ENCODE measurements at regions not wholly inside any gene's neighbourhood (a gene's known extent, or its start where the extent isn't known, plus 50 kb on each side); places are given as distances from the start of the nearest gene placed in this dataset.

DNA sequence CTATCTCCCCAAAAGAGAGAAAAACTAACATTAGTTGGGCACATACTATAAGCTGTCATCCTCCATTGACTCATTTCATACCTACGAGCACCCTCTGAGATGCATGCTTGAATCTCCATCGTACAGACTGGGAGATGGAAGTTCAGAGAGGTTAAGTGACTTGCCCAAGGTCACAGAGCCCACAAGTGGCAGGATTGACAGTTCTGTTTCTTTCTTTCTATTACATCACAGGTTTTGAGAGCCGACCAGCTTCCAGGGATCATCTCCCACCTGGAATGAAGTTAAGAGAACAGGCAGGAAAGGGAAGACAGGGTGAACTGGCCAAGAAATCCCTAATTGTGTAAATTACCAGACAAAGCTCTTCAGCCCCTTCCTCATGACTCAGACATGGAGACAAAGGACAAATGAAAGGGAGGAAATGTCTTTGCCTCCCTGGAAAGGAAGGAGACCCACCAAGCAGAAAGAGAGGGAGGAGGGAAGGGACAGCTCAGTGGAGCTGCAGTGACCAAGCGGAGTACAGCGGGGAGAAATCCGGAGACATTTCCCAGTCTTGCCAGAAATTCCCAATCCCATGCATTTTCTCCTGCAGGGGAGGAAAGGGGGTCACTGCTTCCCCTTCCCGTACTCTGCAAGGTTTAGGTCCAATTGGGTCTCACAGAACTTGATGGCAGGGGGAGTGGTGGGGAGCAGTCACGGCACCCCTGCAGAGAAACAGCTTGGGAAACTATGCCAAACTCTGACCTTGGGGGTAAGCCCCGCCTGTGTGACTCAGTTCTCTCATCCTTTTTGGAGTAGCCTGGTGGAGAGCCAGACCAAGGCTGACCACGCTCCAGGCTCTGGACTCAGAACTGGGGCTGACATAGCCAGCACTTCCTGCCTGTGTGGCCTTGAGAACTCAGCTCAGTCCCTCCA lies 154.3 kb downstream of the ANKRD60 start:
- Histone ChIP-seq H3K27me3 (ENCODE audit: control insufficient read depth in 2 of 2, insufficient read depth in 1 of 2, low read length in 1 of 2) (no peaks in the 10 kb centered on the region), H3K9me3 (ENCODE audit: control insufficient read depth in 2 of 2, insufficient read depth in 1 of 2, low read length in 1 of 2) (no peaks in the 10 kb centered on the region), H3K36me3 (ENCODE audit: control insufficient read depth in 2 of 2, insufficient read depth in 2 of 2, low read length in 1 of 2) (no peaks in the 10 kb centered on the region), H3K4me3 (ENCODE audit: low read length in 2 of 2) (no peak overlapping the region), H3K27ac (ENCODE audit: low read depth in 1 of 2, low read length in 1 of 2) (no peak overlapping the region), H3K4me1 (ENCODE audit: control insufficient read depth in 2 of 2, insufficient read depth in 2 of 2, low read length in 2 of 2) (no peaks in the 10 kb centered on the region)
- no peak for DNase-seq (ENCODE audit: low read depth in 6 of 9, low spot score in 9 of 9)
- WGBS = 85% methylated on average over 10 of the region's 10 CpGs

DNA sequence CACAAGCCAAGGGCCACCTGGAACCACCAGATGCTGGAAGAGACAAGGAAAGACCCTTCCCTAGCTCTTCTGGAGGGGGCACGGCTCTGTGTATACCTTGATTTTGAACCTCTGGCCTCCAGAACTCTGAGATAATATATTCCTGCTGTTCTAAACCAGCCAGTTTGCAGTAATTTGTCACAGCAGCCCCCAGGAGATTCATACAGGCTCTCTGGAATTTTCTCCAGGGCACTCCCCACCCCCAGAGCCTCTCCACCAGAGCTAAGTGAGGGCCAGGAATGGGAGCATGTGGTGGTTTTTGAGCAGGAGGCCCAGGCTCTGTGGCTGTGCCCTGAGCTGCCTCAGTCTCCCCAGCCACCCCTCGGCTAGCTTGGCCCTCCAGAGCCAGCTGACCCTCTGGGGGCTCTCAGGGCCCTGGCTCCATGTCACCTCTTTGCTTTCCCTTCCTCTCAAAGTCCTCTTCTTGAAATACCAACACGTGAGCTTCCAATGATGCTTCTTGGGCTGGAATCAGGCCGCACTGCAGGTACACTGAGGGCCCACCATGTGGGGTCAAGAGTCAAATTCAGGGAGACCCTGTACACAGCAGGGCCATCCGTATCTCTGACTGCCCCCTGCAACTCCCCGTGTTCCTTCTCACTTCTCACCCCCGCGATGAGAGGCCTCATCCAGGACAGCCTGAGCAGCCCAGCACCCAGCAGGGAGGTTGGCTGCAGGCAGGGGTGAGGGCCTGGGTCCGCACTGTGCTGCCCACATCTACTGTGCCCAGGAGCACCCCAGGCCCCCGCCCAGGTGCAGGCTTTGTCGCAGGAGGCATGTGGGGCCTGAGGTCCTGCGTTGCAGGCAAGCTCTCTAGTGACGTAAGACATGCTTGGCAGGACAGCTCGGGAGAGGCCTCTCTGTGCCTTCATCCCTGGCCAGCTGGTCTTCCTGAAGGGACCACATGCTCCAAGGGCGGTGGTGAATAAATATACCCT lies 155.5 kb downstream of the ANKRD60 start:
- Histone ChIP-seq H3K27me3 (ENCODE audit: control insufficient read depth in 2 of 2, insufficient read depth in 1 of 2, low read length in 1 of 2) (no peaks in the 10 kb centered on the region), H3K36me3 (ENCODE audit: control insufficient read depth in 2 of 2, insufficient read depth in 2 of 2, low read length in 1 of 2) (no peaks in the 10 kb centered on the region), H3K27ac (ENCODE audit: low read depth in 1 of 2, low read length in 1 of 2) (no peak overlapping the region), H3K9me3 (ENCODE audit: control insufficient read depth in 2 of 2, insufficient read depth in 1 of 2, low read length in 1 of 2) (no peaks in the 10 kb centered on the region), H3K4me3 (ENCODE audit: low read length in 2 of 2) (no peak overlapping the region), H3K4me1 (ENCODE audit: control insufficient read depth in 2 of 2, insufficient read depth in 2 of 2, low read length in 2 of 2) (no peaks in the 10 kb centered on the region)
- WGBS = 95% methylated on average over 15 of the region's 15 CpGs
- no peak for DNase-seq (ENCODE audit: low read depth in 6 of 9, low spot score in 9 of 9)

DNA sequence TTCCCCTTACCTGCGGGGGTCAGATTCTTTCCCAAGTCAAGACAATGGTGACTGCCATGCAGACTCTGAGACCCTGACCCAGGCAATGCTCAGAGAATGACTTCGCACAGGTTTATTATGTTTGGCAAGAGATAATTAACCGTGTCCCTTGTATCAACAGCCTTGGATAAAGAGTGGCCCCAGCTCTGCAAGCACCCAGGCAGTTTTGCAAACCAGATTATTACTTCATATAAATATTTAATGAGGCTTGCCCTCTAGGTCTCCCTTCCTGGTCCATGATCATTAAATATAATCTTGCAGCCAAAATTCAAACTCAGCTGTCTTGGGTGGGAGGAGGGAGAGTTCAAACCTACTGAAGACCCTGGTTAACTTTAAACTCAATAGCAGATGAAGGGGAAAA lies 156.5 kb downstream of the ANKRD60 start:
- no peaks in the 10 kb centered on the region for H3K27me3 ChIP-seq (ENCODE audit: control insufficient read depth in 2 of 2, insufficient read depth in 1 of 2, low read length in 1 of 2)
- no peak overlapping the region for H3K27ac ChIP-seq (ENCODE audit: low read depth in 1 of 2, low read length in 1 of 2)
- H3K4me3 ChIP-seq (ENCODE audit: low read length in 2 of 2) = no peak overlapping the region
- H3K4me1 ChIP-seq (ENCODE audit: control insufficient read depth in 2 of 2, insufficient read depth in 2 of 2, low read length in 2 of 2) = no peaks in the 10 kb centered on the region
- no peak for DNase-seq (ENCODE audit: low read depth in 6 of 9, low spot score in 9 of 9)
- no peaks in the 10 kb centered on the region for H3K9me3 ChIP-seq (ENCODE audit: control insufficient read depth in 2 of 2, insufficient read depth in 1 of 2, low read length in 1 of 2)
- no peaks in the 10 kb centered on the region for H3K36me3 ChIP-seq (ENCODE audit: control insufficient read depth in 2 of 2, insufficient read depth in 2 of 2, low read length in 1 of 2)
- 95% methylated on average over 3 of the region's 3 CpGs for WGBS

DNA sequence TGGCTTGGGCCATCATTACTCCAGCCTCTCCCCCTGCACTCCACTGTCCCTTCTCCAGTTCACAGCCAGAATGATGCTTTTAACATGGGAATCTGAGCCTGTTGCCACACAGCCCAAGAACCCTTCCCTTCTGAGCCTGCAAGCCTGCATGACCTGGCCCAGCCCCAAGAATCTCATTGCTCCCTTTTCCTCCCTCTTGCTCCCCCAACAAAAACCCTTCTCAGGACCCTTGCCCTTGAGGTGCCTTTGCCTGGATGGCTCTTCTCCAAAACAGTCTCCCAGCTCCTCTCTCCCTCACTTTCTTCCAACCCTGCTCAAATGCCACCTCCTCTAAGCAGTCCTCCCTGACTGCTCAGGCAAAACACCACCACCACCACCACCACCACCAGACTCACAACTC lies 157.2 kb downstream of the ANKRD60 start:
- Histone ChIP-seq H3K27me3 (ENCODE audit: control insufficient read depth in 2 of 2, insufficient read depth in 1 of 2, low read length in 1 of 2) (no peaks in the 10 kb centered on the region), H3K9me3 (ENCODE audit: control insufficient read depth in 2 of 2, insufficient read depth in 1 of 2, low read length in 1 of 2) (no peaks in the 10 kb centered on the region), H3K27ac (ENCODE audit: low read depth in 1 of 2, low read length in 1 of 2) (no peak overlapping the region), H3K36me3 (ENCODE audit: control insufficient read depth in 2 of 2, insufficient read depth in 2 of 2, low read length in 1 of 2) (no peaks in the 10 kb centered on the region), H3K4me3 (ENCODE audit: low read length in 2 of 2) (no peak overlapping the region), H3K4me1 (ENCODE audit: control insufficient read depth in 2 of 2, insufficient read depth in 2 of 2, low read length in 2 of 2) (no peaks in the 10 kb centered on the region)
- DNase-seq (ENCODE audit: low read depth in 6 of 9, low spot score in 9 of 9) = no peak

DNA sequence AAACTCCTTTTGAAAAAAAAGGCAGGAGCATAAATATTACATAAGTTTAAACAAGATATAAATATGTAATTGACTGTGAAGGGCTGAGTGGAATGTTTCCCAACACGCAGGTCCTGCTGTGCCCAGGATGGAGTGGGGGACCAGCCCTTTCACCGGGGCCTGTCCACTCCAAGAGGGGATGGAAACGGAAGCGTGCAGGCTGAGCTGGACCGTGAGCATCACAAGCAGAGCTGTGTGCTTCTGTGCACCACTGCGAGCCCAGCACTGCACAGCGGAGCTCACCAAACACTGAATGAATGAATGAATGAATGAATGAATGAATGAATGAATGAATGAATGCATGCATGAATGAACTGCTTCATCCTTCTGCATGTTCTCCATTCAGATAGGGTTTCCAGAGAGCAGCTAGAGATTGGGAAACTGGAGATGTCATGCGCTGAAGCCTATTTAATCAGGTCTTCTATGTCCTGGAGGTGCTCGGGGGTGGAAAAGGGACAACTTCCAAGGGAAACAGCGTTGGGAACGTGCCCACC lies 157.7 kb downstream of the ANKRD60 start:
- 89% methylated on average over 11 of the region's 11 CpGs for WGBS
- no peak for DNase-seq (ENCODE audit: low read depth in 6 of 9, low spot score in 9 of 9)
- H3K4me3 ChIP-seq (ENCODE audit: low read length in 2 of 2) = no peak overlapping the region
- no peak overlapping the region for H3K27ac ChIP-seq (ENCODE audit: low read depth in 1 of 2, low read length in 1 of 2)
- no peaks in the 10 kb centered on the region for H3K9me3 ChIP-seq (ENCODE audit: control insufficient read depth in 2 of 2, insufficient read depth in 1 of 2, low read length in 1 of 2)
- no peaks in the 10 kb centered on the region for H3K36me3 ChIP-seq (ENCODE audit: control insufficient read depth in 2 of 2, insufficient read depth in 2 of 2, low read length in 1 of 2)
- no peaks in the 10 kb centered on the region for H3K27me3 ChIP-seq (ENCODE audit: control insufficient read depth in 2 of 2, insufficient read depth in 1 of 2, low read length in 1 of 2)
- no peaks in the 10 kb centered on the region for H3K4me1 ChIP-seq (ENCODE audit: control insufficient read depth in 2 of 2, insufficient read depth in 2 of 2, low read length in 2 of 2)

DNA sequence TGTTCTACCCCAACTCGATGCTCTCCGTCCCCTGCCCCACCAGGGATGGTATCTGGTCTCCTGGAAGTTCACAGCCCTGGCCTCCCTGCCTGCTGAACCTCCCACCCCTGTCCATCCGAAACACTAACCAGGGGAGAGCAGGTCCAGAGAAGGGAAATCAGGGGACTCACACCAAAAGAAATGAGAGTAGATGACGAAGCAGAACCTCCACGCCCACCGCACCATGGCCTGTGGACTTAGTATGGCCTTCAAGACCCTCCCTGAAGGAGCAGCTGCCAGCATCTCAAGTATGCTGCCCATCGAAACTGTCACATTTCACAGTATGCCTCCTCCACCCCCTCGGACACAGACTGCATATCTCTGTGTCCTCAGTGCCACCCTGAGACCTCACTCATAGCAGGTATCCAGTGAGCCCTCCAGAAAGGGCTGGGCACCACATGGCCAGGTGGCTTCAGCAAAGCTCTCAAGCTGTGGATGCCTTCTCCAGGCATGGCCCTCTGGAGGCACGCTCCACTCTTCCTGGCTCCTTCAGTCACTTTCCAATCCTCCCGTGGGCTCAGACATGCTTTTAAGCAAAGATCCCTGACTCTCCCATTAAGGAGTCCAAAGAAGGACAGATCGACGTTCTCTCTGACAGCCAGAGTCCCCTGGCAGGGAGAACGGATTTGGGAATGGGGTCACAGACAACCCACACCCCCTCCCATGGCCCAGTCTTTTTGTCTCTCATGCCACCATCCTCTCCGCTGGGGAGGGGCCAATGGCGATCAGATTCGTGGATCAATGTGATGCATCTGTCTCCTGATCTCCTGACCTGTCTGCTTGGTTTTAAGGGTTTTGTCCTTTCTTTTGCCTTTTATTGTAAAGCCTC lies 158.4 kb downstream of the ANKRD60 start:
- no peak overlapping the region for H3K27ac ChIP-seq (ENCODE audit: low read depth in 1 of 2, low read length in 1 of 2)
- H3K4me3 ChIP-seq (ENCODE audit: low read length in 2 of 2) = no peak overlapping the region
- no peaks in the 10 kb centered on the region for H3K4me1 ChIP-seq (ENCODE audit: control insufficient read depth in 2 of 2, insufficient read depth in 2 of 2, low read length in 2 of 2)
- DNase-seq (ENCODE audit: low read depth in 6 of 9, low spot score in 9 of 9) = no peak
- H3K9me3 ChIP-seq (ENCODE audit: control insufficient read depth in 2 of 2, insufficient read depth in 1 of 2, low read length in 1 of 2) = no peaks in the 10 kb centered on the region
- H3K27me3 ChIP-seq (ENCODE audit: control insufficient read depth in 2 of 2, insufficient read depth in 1 of 2, low read length in 1 of 2) = no peaks in the 10 kb centered on the region
- H3K36me3 ChIP-seq (ENCODE audit: control insufficient read depth in 2 of 2, insufficient read depth in 2 of 2, low read length in 1 of 2) = no peaks in the 10 kb centered on the region
- 96% methylated on average over 16 of the region's 16 CpGs for WGBS

DNA sequence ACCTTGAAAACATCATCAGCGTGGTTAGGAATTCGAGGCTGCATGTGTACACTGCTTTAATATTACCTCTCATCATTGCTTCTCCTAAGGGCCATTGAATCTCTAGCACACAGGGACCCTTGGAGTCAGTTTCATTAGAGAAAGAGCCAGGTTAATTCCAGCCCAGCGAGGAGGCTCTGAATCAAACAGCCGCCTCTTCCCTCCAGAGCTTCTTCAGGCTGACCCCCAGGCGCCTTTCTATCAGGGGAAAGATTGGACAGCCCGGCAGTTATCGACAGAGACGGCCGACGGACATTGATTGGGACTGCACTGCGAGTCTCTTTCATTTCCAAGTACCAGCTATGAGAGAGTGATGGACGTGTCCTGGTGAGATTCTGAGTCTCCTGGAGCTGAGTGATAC lies 159.2 kb downstream of the ANKRD60 start:
- DNase-seq (ENCODE audit: low read depth in 6 of 9, low spot score in 9 of 9) = no peak
- Histone ChIP-seq H3K4me1 (ENCODE audit: control insufficient read depth in 2 of 2, insufficient read depth in 2 of 2, low read length in 2 of 2) (no peaks in the 10 kb centered on the region), H3K27me3 (ENCODE audit: control insufficient read depth in 2 of 2, insufficient read depth in 1 of 2, low read length in 1 of 2) (no peaks in the 10 kb centered on the region), H3K9me3 (ENCODE audit: control insufficient read depth in 2 of 2, insufficient read depth in 1 of 2, low read length in 1 of 2) (no peaks in the 10 kb centered on the region), H3K27ac (ENCODE audit: low read depth in 1 of 2, low read length in 1 of 2) (no peak overlapping the region), H3K36me3 (ENCODE audit: control insufficient read depth in 2 of 2, insufficient read depth in 2 of 2, low read length in 1 of 2) (no peaks in the 10 kb centered on the region), H3K4me3 (ENCODE audit: low read length in 2 of 2) (no peak overlapping the region)
- WGBS = 90% methylated on average over 12 of the region's 12 CpGs

DNA sequence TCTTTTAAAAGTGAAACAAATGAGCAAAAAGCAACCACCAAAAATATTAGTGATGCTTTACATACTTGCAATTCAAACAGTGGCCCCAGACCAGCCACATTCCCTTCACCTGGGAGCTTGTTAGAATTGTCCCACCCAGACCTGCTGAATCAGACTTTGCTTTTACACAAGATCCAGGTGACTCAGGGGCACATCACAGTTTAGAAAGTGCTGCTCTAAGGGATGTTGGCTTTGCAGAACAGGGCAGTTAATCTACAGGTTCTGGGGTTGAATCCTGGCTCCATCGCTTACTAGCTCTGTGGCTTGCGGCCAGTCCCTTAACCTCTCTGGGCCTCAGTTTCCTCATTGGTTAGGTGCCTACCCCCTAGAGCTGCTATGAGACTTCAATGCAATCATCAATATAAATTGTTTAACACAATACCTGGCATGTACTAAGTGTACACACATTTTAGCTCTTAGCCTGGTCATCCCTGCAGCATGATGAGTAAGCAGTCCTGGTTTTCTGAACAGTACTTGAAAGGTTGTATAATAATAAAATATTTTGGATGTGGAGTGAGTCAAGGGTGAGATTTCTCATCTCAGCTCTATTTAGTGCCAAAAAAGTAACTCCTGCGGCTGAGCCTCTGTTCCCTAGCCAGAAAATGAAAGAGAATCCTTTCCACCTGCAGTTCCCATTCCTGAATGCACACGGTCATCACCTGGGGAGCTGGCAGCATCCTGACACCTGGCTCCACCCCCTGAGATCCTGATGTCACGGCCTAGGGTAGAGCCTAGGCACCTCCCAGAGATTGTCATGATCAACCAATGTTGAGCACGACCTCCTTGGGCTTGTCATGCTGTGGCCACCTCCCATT lies 162.7 kb downstream of the ANKRD60 start:
- Histone ChIP-seq H3K27me3 (ENCODE audit: control insufficient read depth in 2 of 2, insufficient read depth in 1 of 2, low read length in 1 of 2) (no peaks in the 10 kb centered on the region), H3K36me3 (ENCODE audit: control insufficient read depth in 2 of 2, insufficient read depth in 2 of 2, low read length in 1 of 2) (no peaks in the 10 kb centered on the region), H3K27ac (ENCODE audit: low read depth in 1 of 2, low read length in 1 of 2) (no peak overlapping the region), H3K4me3 (ENCODE audit: low read length in 2 of 2) (no peak overlapping the region), H3K4me1 (ENCODE audit: control insufficient read depth in 2 of 2, insufficient read depth in 2 of 2, low read length in 2 of 2) (no peaks in the 10 kb centered on the region), H3K9me3 (ENCODE audit: control insufficient read depth in 2 of 2, insufficient read depth in 1 of 2, low read length in 1 of 2) (no peaks in the 10 kb centered on the region)
- no peak for DNase-seq (ENCODE audit: low read depth in 6 of 9, low spot score in 9 of 9)
- 81% methylated on average over 6 of the region's 6 CpGs for WGBS

Data from thymus (tissue), 11 donors.